ENCODE measurements at regions not wholly inside any gene's neighbourhood (a gene's known extent, or its start where the extent isn't known, plus 50 kb on each side); places are given as distances from the start of the nearest gene placed in this dataset.

DNA sequence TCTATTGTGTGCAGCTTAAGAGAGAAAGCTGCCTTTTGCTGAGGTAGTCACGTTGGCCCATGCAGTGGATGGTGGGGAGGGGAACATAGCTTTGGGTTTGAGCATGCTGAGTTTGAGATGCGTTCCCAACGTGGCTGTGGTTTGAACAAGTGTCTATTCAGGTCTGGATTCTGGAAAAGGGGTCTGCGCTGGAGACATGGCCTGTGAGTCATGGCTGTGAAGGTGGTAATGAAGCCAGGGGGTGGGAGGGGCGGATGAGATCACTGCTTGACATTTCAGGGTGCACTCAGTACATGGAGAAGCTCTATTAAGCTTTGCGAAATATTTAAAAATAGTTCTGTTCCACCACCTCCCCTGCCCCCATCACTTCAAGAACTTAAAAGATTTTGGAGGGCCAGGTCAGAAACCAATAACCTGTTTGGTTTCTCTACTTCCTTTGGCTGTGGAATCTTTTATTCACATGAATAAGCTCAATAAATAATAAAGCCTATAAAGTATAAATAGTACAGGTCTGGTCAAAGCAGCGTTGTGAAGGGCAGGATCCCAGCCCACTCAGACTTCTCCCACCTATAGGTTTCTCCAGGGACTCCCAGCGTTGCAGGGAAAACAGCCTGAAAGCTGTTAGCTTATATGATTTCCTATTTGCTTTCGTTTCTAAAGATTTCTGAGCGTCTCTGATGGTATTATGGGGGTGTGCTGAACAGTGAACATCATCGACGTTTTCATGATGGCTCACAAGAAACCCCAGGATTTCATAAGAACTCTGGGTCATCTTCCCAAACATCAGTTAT, 189.9 kb downstream of the NSG2 start (continued):
- TF ChIP-seq, protein P1, sequence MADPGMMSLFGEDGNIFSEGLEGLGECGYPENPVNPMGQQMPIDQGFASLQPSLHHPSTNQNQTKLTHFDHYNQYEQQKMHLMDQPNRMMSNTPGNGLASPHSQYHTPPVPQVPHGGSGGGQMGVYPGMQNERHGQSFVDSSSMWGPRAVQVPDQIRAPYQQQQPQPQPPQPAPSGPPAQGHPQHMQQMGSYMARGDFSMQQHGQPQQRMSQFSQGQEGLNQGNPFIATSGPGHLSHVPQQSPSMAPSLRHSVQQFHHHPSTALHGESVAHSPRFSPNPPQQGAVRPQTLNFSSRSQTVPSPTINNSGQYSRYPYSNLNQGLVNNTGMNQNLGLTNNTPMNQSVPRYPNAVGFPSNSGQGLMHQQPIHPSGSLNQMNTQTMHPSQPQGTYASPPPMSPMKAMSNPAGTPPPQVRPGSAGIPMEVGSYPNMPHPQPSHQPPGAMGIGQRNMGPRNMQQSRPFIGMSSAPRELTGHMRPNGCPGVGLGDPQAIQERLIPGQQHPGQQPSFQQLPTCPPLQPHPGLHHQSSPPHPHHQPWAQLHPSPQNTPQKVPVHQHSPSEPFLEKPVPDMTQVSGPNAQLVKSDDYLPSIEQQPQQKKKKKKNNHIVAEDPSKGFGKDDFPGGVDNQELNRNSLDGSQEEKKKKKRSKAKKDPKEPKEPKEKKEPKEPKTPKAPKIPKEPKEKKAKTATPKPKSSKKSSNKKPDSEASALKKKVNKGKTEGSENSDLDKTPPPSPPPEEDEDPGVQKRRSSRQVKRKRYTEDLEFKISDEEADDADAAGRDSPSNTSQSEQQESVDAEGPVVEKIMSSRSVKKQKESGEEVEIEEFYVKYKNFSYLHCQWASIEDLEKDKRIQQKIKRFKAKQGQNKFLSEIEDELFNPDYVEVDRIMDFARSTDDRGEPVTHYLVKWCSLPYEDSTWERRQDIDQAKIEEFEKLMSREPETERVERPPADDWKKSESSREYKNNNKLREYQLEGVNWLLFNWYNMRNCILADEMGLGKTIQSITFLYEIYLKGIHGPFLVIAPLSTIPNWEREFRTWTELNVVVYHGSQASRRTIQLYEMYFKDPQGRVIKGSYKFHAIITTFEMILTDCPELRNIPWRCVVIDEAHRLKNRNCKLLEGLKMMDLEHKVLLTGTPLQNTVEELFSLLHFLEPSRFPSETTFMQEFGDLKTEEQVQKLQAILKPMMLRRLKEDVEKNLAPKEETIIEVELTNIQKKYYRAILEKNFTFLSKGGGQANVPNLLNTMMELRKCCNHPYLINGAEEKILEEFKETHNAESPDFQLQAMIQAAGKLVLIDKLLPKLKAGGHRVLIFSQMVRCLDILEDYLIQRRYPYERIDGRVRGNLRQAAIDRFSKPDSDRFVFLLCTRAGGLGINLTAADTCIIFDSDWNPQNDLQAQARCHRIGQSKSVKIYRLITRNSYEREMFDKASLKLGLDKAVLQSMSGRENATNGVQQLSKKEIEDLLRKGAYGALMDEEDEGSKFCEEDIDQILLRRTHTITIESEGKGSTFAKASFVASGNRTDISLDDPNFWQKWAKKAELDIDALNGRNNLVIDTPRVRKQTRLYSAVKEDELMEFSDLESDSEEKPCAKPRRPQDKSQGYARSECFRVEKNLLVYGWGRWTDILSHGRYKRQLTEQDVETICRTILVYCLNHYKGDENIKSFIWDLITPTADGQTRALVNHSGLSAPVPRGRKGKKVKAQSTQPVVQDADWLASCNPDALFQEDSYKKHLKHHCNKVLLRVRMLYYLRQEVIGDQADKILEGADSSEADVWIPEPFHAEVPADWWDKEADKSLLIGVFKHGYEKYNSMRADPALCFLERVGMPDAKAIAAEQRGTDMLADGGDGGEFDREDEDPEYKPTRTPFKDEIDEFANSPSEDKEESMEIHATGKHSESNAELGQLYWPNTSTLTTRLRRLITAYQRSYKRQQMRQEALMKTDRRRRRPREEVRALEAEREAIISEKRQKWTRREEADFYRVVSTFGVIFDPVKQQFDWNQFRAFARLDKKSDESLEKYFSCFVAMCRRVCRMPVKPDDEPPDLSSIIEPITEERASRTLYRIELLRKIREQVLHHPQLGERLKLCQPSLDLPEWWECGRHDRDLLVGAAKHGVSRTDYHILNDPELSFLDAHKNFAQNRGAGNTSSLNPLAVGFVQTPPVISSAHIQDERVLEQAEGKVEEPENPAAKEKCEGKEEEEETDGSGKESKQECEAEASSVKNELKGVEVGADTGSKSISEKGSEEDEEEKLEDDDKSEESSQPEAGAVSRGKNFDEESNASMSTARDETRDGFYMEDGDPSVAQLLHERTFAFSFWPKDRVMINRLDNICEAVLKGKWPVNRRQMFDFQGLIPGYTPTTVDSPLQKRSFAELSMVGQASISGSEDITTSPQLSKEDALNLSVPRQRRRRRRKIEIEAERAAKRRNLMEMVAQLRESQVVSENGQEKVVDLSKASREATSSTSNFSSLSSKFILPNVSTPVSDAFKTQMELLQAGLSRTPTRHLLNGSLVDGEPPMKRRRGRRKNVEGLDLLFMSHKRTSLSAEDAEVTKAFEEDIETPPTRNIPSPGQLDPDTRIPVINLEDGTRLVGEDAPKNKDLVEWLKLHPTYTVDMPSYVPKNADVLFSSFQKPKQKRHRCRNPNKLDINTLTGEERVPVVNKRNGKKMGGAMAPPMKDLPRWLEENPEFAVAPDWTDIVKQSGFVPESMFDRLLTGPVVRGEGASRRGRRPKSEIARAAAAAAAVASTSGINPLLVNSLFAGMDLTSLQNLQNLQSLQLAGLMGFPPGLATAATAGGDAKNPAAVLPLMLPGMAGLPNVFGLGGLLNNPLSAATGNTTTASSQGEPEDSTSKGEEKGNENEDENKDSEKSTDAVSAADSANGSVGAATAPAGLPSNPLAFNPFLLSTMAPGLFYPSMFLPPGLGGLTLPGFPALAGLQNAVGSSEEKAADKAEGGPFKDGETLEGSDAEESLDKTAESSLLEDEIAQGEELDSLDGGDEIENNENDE (IDR thresholded peaks at IDR 0.05; ENCODE audit: insufficient replicate concordance, low read length): no peak
- TF ChIP-seq SIX5 (IDR thresholded peaks at IDR 0.05; ENCODE audit: low read depth, low read length) (no peak), SUZ12 (IDR thresholded peaks at IDR 0.05; ENCODE audit: low read length) (no peak), POLR2A (IDR thresholded peaks at IDR 0.05; ENCODE audit: control extremely low read depth in 1 of 2, low read depth in 2 of 2, low read length in 2 of 2) (no peak), ASH2L (IDR thresholded peaks at IDR 0.05; ENCODE audit: low read length) (no peak), NANOG (IDR thresholded peaks at IDR 0.05; ENCODE audit: insufficient read depth, low read depth, low read length, poor library complexity, severe bottlenecking) (no peak), JUND (IDR thresholded peaks at IDR 0.05; ENCODE audit: low read length) (no peak), SP2 (IDR thresholded peaks at IDR 0.05; ENCODE audit: low read length) (no peak), EZH2 (IDR thresholded peaks at IDR 0.05; ENCODE audit: low read depth, low read length, severe bottlenecking) (no peak)
- TF ChIP-seq, protein P2, sequence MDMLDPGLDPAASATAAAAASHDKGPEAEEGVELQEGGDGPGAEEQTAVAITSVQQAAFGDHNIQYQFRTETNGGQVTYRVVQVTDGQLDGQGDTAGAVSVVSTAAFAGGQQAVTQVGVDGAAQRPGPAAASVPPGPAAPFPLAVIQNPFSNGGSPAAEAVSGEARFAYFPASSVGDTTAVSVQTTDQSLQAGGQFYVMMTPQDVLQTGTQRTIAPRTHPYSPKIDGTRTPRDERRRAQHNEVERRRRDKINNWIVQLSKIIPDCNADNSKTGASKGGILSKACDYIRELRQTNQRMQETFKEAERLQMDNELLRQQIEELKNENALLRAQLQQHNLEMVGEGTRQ (IDR thresholded peaks at IDR 0.05; ENCODE audit: low read length): no peak
